ENCODE measurements at regions not wholly inside any gene's neighbourhood (a gene's known extent, or its start where the extent isn't known, plus 50 kb on each side); places are given as distances from the start of the nearest gene placed in this dataset.

DNA sequence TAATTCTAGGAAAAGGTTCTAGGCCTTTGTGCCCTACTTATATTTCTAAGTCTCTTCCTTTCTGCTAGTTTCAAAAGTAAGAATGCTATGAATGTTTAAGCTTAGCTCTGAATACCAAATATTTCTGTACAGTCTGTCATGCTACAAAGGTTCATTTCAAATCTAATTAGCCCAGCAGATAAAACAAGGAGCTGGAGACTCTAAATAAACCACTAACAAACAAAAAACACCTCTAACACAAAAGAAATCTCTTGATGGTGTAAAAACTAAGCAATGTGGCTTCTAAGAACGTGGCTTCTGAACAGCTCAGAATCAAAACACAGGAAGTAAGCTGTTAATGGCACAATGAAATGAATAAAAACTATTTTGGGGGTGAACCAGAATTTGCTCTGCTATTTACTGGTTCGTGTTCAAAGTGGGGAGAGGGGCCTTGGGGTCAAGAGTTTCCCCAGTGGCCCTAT, 198.3 kb downstream of the BCAS1 start:
- H3K4me1 ChIP-seq: peaks cover 23% of the 10 kb centered on the region
- intact Hi-C loops (cut with DNase I): no loop called here

DNA sequence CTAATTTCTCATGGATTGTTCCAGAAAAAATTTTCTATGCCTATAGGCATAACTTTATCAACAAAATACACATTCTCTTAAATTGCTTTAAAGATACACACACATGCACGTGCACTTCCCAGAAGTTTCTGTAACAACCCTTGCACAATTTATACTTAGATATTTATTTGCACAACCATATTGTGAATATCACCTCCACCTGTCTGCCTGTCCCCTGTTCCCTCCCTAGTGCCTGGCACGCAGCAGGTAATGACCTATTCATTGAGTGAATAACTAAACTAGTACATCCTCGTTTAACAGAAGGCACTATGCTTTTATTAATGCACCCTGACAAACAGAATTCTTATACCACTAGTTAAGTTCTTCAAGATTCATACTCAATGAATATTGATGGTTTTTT, 198.9 kb downstream of the BCAS1 start:
- Histone ChIP-seq H3K9me3 (no peaks in the 10 kb centered on the region), H3K36me3 (no peaks in the 10 kb centered on the region), H3K27me3 (no peaks in the 10 kb centered on the region), H3K4me3 (no peak overlapping the region), H3K27ac (no peak overlapping the region), H3K4me1 (peaks cover 29% of the 10 kb centered on the region)
- TF ChIP-seq POLR2AphosphoS5 (IDR thresholded peaks at IDR 0.05; ENCODE audit: insufficient read depth in 1 of 2, low read depth in 1 of 2): no peak
- TF ChIP-seq POLR2A (IDR thresholded peaks at IDR 0.05): no peak
- TF ChIP-seq, protein P1, sequence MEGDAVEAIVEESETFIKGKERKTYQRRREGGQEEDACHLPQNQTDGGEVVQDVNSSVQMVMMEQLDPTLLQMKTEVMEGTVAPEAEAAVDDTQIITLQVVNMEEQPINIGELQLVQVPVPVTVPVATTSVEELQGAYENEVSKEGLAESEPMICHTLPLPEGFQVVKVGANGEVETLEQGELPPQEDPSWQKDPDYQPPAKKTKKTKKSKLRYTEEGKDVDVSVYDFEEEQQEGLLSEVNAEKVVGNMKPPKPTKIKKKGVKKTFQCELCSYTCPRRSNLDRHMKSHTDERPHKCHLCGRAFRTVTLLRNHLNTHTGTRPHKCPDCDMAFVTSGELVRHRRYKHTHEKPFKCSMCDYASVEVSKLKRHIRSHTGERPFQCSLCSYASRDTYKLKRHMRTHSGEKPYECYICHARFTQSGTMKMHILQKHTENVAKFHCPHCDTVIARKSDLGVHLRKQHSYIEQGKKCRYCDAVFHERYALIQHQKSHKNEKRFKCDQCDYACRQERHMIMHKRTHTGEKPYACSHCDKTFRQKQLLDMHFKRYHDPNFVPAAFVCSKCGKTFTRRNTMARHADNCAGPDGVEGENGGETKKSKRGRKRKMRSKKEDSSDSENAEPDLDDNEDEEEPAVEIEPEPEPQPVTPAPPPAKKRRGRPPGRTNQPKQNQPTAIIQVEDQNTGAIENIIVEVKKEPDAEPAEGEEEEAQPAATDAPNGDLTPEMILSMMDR (IDR thresholded peaks at IDR 0.05): no peak
- intact Hi-C loops (cut with DNase I): no loop called here
- no peak for DNase-seq (ENCODE audit: extremely low spot score in 2 of 2)

More for the DNA sequence above, 198.3 kb downstream of the BCAS1 start:
- TF ChIP-seq POLR2AphosphoS5 (IDR thresholded peaks at IDR 0.05; ENCODE audit: insufficient read depth in 1 of 2, low read depth in 1 of 2) (no peak), POLR2A (IDR thresholded peaks at IDR 0.05) (no peak)
- TF ChIP-seq, protein P1 (IDR thresholded peaks at IDR 0.05): no peak
- Histone ChIP-seq H3K27ac (no peak overlapping the region), H3K36me3 (no peaks in the 10 kb centered on the region), H3K27me3 (no peaks in the 10 kb centered on the region), H3K9me3 (no peaks in the 10 kb centered on the region), H3K4me3 (no peak overlapping the region)
- no peak for DNase-seq (ENCODE audit: extremely low spot score in 2 of 2)

DNA sequence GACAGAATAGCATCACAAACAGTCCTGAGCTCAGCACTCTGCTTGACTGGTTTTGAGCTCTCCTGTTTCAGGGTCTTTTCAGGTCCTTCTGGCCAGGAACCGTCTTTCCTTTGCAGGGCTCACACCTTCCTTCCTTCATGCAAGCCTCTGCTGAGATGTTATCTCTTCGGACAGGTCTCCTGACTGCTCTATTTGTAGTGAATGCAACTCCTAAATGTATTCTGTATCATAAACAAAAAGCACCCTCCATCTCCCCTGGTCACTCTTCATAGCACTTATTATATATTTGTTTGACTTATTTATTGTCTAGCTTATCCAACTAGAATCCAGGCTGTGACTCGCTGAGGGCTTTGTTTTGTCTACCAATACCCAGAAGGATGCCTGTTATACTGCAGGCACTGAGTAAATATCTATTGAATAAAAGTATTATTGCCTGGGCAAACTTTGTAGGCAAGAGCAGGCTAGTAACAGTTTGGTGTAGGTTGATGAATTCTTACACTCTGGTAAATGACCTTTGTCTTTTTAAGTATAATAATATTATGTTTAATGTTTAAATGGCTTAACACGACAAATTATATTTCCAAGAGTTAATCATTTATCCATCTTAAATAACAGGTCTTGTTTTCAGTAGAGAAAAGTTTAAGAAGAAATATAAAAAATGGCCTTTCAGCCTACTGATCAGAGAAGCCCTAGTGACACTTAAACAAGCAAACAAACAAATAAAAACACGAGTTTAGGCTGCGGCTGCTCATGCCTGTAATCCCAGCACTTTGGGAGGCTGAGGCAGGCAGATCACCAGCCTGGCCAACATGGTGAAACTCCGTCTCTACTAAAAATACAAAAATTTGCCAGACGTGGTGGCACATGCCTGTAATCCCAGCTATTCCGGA, 199.7 kb downstream of the BCAS1 start:
- peaks cover 37% of the 10 kb centered on the region for H3K4me1 ChIP-seq
- no peaks in the 10 kb centered on the region for H3K36me3 ChIP-seq
- H3K27me3 ChIP-seq: no peaks in the 10 kb centered on the region
- DNase-seq (ENCODE audit: extremely low spot score in 2 of 2): no peak
- intact Hi-C loops (cut with DNase I): no loop called here
- H3K27ac ChIP-seq: no peak overlapping the region
- TF ChIP-seq, protein P1 (IDR thresholded peaks at IDR 0.05): no peak
- TF ChIP-seq POLR2AphosphoS5 (IDR thresholded peaks at IDR 0.05; ENCODE audit: insufficient read depth in 1 of 2, low read depth in 1 of 2) (no peak), POLR2A (IDR thresholded peaks at IDR 0.05) (no peak)
- no peak overlapping the region for H3K4me3 ChIP-seq
- H3K9me3 ChIP-seq: no peaks in the 10 kb centered on the region

DNA sequence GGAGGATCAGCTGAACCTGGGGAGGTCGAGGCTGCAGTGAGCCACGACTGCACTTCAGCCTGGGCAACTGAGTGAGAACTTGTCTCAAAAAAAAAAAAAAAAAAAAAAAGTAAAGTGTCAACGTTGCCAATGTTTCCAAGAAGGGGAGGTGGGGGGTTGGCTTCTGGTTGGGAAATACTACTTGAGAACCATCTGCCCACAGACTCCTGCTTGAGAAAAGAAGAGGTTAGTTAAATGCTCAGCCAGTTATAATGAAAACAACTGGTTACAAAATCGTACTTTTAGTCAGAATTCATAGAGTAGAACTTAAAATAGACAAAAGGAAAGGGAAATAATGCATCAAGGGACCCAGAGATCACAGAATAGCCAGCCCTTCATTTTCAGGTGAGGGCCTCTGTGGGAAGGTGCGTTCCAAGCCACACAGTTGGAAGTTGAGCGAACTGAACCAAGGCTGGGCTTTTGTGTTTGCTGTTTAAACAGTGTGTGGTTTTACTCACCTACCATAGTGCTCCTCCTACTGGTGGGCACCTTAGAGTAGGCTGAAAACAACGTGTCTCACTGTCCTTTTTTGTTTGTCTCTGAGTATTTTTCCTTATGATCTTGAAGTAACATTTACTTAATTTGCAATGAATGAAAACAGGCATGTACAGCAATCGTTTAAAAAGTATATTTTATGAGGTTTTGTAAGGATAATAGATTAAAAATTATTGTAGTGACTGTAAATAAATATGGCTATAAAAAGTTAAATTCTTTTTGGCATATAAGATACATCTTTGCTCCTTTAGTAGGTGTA, 200.7 kb downstream of the BCAS1 start:
- Histone ChIP-seq H3K27ac (no peak overlapping the region), H3K27me3 (no peaks in the 10 kb centered on the region), H3K9me3 (no peaks in the 10 kb centered on the region), H3K36me3 (no peaks in the 10 kb centered on the region), H3K4me1 (peaks cover 46% of the 10 kb centered on the region), H3K4me3 (no peak overlapping the region)
- no peak for DNase-seq (ENCODE audit: extremely low spot score in 2 of 2)
- TF ChIP-seq POLR2AphosphoS5 (IDR thresholded peaks at IDR 0.05; ENCODE audit: insufficient read depth in 1 of 2, low read depth in 1 of 2) (peak in 1 of 2 donors; percentile 33), POLR2A (IDR thresholded peaks at IDR 0.05) (no peak)
- TF ChIP-seq, protein P1 (IDR thresholded peaks at IDR 0.05): peak; percentile 48 to 74 (median 74)
- intact Hi-C loops (cut with DNase I): no loop called here

All from vagina (tissue), 2 donors.